PC-3 (cell line): ENCODE measurements at regions not wholly inside any gene's neighbourhood (a gene's known extent, or its start where the extent isn't known, plus 50 kb on each side); places are given as distances from the start of the nearest gene placed in this dataset.

Experiments
- ATAC-seq: fragments of 200-7000 bp; cut with Tn5 transposase; 2 replicates; pipeline ENCODE4 v1.9.1; 2020; ENCODE audit warnings: mild to moderate bottlenecking, moderate library complexity
- BruUV-seq: library from RNA; stranded (reverse); fragments of 400-500 nt; replicated peaks from 2 replicates; lab custom pipeline; 2021; lab: Mats Ljungman, UMichigan
- CTCF ChIA-PET: fragments of 300-600 bp; sonication (Branson Sonifier 250); formaldehyde crosslinking; loops from one replicate; lab custom pipeline; 2022; ENCODE audit warnings: antibody characterized with exemption; lab: Charles Lee
- POLR2A ChIA-PET: fragments of 300-600 bp; sonication (Branson Sonifier 250); formaldehyde crosslinking; loops from one replicate; lab custom pipeline; 2022; ENCODE audit warnings: antibody characterized with exemption; ENCODE audit not compliant: unreplicated experiment; lab: Charles Lee
- DNase-seq: peaks from one replicate; pipeline ENCODE4 v3.0.0-alpha.2; 2015
- H2AFZ ChIP-seq: fragments of 300-600 bp; sonication (generic); 2 replicates; pipeline ENCODE4 v1.6.0; 2016; ENCODE audit warnings: antibody characterized with exemption, low read length
- H3F3A ChIP-seq: fragments of 300-600 bp; sonication (generic); one replicate; pipeline ENCODE4 v1.6.0; 2017; ENCODE audit warnings: antibody characterized with exemption, low read length, control low read depth, mild to moderate bottlenecking; ENCODE audit not compliant: unreplicated experiment
- H3K27ac ChIP-seq: fragments of 300-600 bp; sonication (generic); 2 replicates; pipeline ENCODE4 v1.5.1; 2016; ENCODE audit warnings: mild to moderate bottlenecking, low read length
- H3K27me3 ChIP-seq: fragments of 300-600 bp; sonication (generic); 2 replicates; pipeline ENCODE4 v1.6.1; 2016; ENCODE audit warnings: low read length, mixed read lengths
- H3K36me3 ChIP-seq: fragments of 300-600 bp; sonication (generic); 2 replicates; pipeline ENCODE4 v1.6.1; 2016; ENCODE audit warnings: low read depth, mixed run types, low read length, mixed read lengths
- H3K4me1 ChIP-seq: fragments of 300-600 bp; sonication (generic); 2 replicates; pipeline ENCODE4 v1.5.1; 2016; ENCODE audit warnings: low read length; ENCODE audit not compliant: insufficient read depth
- H3K4me2 ChIP-seq: fragments of 300-600 bp; sonication (generic); 2 replicates; pipeline ENCODE4 v1.6.0; 2016; ENCODE audit warnings: low read length
- H3K4me3 ChIP-seq: fragments of 300-600 bp; sonication (generic); 2 replicates; pipeline ENCODE4 v1.5.1; 2016; ENCODE audit warnings: mild to moderate bottlenecking, low read length, mixed read lengths
- H3K79me2 ChIP-seq: fragments of 300-600 bp; sonication (generic); 2 replicates; pipeline ENCODE4 v1.6.1; 2017; ENCODE audit warnings: low read length, mixed read lengths
- H3K9ac ChIP-seq: fragments of 300-600 bp; sonication (generic); 2 replicates; pipeline ENCODE4 v1.6.0; 2016; ENCODE audit warnings: mild to moderate bottlenecking, low read length
- H3K9me2 ChIP-seq: fragments of 300-600 bp; sonication (generic); replicated peaks from 2 replicates; pipeline ENCODE4 v1.6.1; 2016; ENCODE audit warnings: mixed run types, low read length, mixed read lengths
- H3K9me3 ChIP-seq: fragments of 300-600 bp; sonication (generic); 2 replicates; pipeline ENCODE4 v1.6.1; 2016; ENCODE audit warnings: low read length, mixed read lengths
- H4K20me1 ChIP-seq: fragments of 300-600 bp; sonication (generic); 2 replicates; pipeline ENCODE4 v1.6.1; 2016; ENCODE audit warnings: low read length, mixed read lengths
- EZH2 ChIP-seq: fragments of 300-600 bp; sonication (generic); IDR thresholded peaks from one replicate; pipeline ENCODE4 v1.6.1; 2017; ENCODE audit warnings: antibody characterized with exemption, mild to moderate bottlenecking, low read length; ENCODE audit not compliant: unreplicated experiment
- EZH2phosphoT487 ChIP-seq: fragments of 300-600 bp; sonication (generic); IDR thresholded peaks from 2 replicates; pipeline ENCODE4 v1.6.1; 2018; ENCODE audit warnings: mild to moderate bottlenecking, antibody characterized with exemption, low read length, borderline replicate concordance
- intact Hi-C: fragments of 100-400 bp; cut with micrococcal nuclease; formaldehyde crosslinking; loops from 2 replicates; pipeline ENCODE4 v1.9.0; 2023
- TF ChIP-seq, protein P1 (sequence below): fragments of 300-600 bp; sonication (generic); conservative IDR thresholded peaks from 2 replicates; pipeline ENCODE4 v1.5.1; 2017; ENCODE audit warnings: antibody characterized with exemption, low read depth, mild to moderate bottlenecking, low read length

DNA sequence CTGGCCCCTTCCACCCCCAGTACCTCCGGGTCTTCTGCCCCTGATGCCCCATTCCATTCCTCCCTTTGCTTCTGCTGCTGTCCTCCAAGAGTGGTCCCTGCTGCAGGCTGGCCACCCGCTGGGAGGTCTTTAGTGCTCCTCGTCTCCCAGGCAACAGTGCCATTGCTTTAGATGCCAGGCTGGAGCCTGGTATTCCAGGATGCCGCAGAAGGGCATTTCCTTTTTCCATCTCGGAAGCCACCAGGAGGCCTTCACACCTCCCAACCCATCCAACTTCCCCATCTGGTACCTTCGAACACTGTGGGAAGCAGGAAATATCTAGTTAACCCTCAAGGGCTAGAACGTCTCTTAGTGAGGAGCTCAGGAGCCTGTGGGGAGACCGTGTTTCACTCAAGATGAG lies 92.9 kb upstream of the DUSP5 start:
- POLR2A ChIA-PET = no interaction called here
- Histone ChIP-seq H3K27ac (no peak overlapping the region), H2AFZ (no peak overlapping the region)

DNA sequence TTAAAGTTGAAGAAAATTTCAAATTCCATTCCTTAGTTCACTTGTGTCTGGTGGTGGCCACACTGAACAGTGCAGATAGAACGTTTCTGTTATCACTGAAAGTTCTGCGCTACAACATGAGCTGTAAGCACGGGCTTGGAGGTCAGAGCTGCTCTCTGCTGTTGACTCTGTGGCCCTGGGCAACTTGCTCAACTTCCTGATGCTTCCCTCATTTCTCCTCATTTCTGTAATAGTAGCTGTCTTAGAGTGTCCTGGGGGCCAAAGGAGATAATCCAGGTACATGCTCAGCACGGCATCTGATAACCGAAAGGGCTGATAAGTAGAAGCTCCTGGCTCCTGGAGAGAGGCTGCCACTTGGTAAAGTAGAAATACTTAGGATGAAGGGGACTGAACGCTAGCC lies 92.3 kb upstream of the DUSP5 start:
- TF ChIP-seq EZH2phosphoT487 = no peak
- TF ChIP-seq, protein P1, sequence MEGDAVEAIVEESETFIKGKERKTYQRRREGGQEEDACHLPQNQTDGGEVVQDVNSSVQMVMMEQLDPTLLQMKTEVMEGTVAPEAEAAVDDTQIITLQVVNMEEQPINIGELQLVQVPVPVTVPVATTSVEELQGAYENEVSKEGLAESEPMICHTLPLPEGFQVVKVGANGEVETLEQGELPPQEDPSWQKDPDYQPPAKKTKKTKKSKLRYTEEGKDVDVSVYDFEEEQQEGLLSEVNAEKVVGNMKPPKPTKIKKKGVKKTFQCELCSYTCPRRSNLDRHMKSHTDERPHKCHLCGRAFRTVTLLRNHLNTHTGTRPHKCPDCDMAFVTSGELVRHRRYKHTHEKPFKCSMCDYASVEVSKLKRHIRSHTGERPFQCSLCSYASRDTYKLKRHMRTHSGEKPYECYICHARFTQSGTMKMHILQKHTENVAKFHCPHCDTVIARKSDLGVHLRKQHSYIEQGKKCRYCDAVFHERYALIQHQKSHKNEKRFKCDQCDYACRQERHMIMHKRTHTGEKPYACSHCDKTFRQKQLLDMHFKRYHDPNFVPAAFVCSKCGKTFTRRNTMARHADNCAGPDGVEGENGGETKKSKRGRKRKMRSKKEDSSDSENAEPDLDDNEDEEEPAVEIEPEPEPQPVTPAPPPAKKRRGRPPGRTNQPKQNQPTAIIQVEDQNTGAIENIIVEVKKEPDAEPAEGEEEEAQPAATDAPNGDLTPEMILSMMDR = no peak
- TF ChIP-seq EZH2 = no peak
- H3K9me3 ChIP-seq = no peaks in the 10 kb centered on the region
- H3K27me3 ChIP-seq = no peaks in the 10 kb centered on the region
- H2AFZ ChIP-seq = no peak overlapping the region
- POLR2A ChIA-PET = no interaction called here
- H3K4me2 ChIP-seq = no peak overlapping the region
- intact Hi-C loops = no loop called here
- DNase-seq (no peak), ATAC-seq (no peak)
- H3K27ac ChIP-seq = no peak overlapping the region
- no TSS peak for BruUV-seq
- H3K4me1 ChIP-seq = peaks cover 44% of the 10 kb centered on the region
- CTCF ChIA-PET = no interaction called here
- no peaks in the 10 kb centered on the region for H3K79me2 ChIP-seq
- H3K4me3 ChIP-seq = no peak overlapping the region
- H3K9ac ChIP-seq = no peak overlapping the region
- no peaks in the 10 kb centered on the region for H3K9me2 ChIP-seq
- H4K20me1 ChIP-seq = no peaks in the 10 kb centered on the region
- peaks cover 4% of the 10 kb centered on the region for H3F3A ChIP-seq
- no peaks in the 10 kb centered on the region for H3K36me3 ChIP-seq

More for the DNA sequence above, 92.9 kb upstream of the DUSP5 start:
- Histone ChIP-seq H3K9me3 (no peaks in the 10 kb centered on the region), H3K4me1 (peaks cover 45% of the 10 kb centered on the region), H3K9me2 (no peaks in the 10 kb centered on the region), H3K79me2 (no peaks in the 10 kb centered on the region), H3F3A (peaks cover under 1% of the 10 kb centered on the region), H3K27me3 (no peaks in the 10 kb centered on the region), H3K4me2 (no peak overlapping the region), H3K9ac (no peak overlapping the region), H3K4me3 (no peak overlapping the region), H4K20me1 (no peaks in the 10 kb centered on the region), H3K36me3 (no peaks in the 10 kb centered on the region)
- intact Hi-C loops = no loop called here
- ATAC-seq (no peak), DNase-seq (no peak)
- CTCF ChIA-PET = no interaction called here
- no TSS peak for BruUV-seq
- TF ChIP-seq, protein P1 = no peak
- TF ChIP-seq EZH2 = no peak
- no peak for TF ChIP-seq EZH2phosphoT487

DNA sequence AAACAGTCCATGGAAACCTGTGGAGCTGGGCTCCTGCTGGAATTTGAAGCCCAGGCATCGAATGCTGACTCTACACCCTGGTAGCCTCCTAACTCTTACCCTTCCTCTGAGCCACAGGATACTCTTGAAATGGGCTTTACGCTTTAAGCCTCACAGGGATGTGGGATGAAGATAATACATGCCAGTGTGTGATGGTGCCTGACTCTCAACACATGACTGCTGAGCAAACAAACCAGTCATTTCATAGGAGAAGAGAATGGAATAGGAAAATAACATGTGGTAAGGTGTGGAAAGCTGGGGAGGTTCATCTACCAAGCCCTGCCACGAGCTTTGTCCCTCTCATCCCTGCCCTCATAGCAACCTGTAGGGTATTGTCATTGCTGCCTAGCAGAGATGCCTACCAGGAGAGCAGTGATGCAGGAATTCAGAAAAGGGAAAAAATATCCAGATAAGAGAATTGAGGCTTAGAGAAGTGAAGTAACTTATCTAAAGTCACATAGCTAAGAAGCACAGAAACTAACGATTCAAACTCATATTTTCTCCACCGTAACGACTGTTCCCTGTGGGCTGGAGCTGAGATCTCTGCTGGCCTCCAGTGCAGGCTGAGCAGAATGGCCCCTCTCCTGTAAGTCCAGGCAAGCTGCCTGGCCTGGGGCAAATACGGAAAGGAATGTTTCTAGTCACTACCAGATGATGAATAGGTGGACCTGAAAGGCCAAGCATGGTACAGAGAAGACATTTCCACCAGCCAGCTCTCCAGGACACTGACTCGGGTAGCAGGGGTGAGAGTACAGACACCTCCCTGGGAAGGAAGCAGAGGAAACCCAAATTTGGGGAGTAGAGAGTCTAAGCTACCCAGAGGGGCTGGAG lies 90.2 kb upstream of the DUSP5 start:
- Histone ChIP-seq H3K79me2 (no peaks in the 10 kb centered on the region), H3K4me2 (peak overlapping the region; percentile 63), H3K4me3 (no peak overlapping the region), H3K36me3 (no peaks in the 10 kb centered on the region), H3F3A (peaks cover 4% of the 10 kb centered on the region), H4K20me1 (no peaks in the 10 kb centered on the region), H3K27ac (peak overlapping the region; percentile 96), H3K9me2 (no peaks in the 10 kb centered on the region), H3K27me3 (no peaks in the 10 kb centered on the region), H3K4me1 (peaks cover 49% of the 10 kb centered on the region), H3K9me3 (no peaks in the 10 kb centered on the region), H3K9ac (peak overlapping the region; percentile 91), H2AFZ (no peak overlapping the region)
- DNase-seq = peak; percentile 40
- ChIA-PET POLR2A (interaction anchor here (0.5 to 1.7 kb wide), 12 partner anchors 8 to 199 kb away, joined by 3 to 16 read pairs (median 4); partner anchors contain the start of gene SMNDC1), CTCF (no interaction called here)
- intact Hi-C loops = loop anchor here (1.0 kb wide), 1 partner anchor 8 kb away; no protein-coding TSS in a partner anchor
- TSS peak; percentile 13 for BruUV-seq
- peak; percentile 3; the same call in 1 of the 2 replicates for ATAC-seq
- no peak for TF ChIP-seq EZH2
- TF ChIP-seq, protein P1 = no peak
- TF ChIP-seq EZH2phosphoT487 = no peak
